Testis (tissue), 2 donors: ENCODE measurements at regions not wholly inside any gene's neighbourhood (a gene's known extent, or its start where the extent isn't known, plus 50 kb on each side); places are given as distances from the start of the nearest gene placed in this dataset.

ENCODE experiments used
- DNase-seq: peaks from one replicate; pipeline ENCODE4 v3.0.0-alpha.2; 2019
- H3K27ac ChIP-seq, 2 donors: fragments of 200-600 bp; sonication (generic); one replicate each; pipeline ENCODE4 v1.5.1; 2019
- H3K27me3 ChIP-seq: fragments of 200-600 bp; sonication (generic); one replicate; pipeline ENCODE4 v1.5.1; 2019
- H3K36me3 ChIP-seq: fragments of 200-600 bp; sonication (generic); one replicate; pipeline ENCODE4 v1.5.1; 2017; ENCODE audit warnings: low read depth; ENCODE audit errors: missing control alignments
- H3K4me1 ChIP-seq: fragments of 200-600 bp; sonication (generic); one replicate; pipeline ENCODE4 v1.5.1; 2019
- H3K4me3 ChIP-seq, 2 donors: fragments of 200-600 bp; sonication (generic); one replicate each; pipeline ENCODE4 v1.5.1; 2017 to 2019
- H3K9me3 ChIP-seq: fragments of 200-600 bp; sonication (generic); one replicate; pipeline ENCODE4 v1.5.1; 2017
- CTCF ChIP-seq, 3 experiments: fragments of 450-650 bp in 2 of 3; fragments of 200-600 bp in 1 of 3; sonication (generic) in 1 of 3; IDR thresholded peaks; one replicate each; pipeline ENCODE4 v1.5.1; 2016 to 2019; ENCODE audit warnings: antibody characterized with exemption in 3 of 3, mild to moderate bottlenecking in 2 of 3, moderate library complexity in 1 of 3
- POLR2A ChIP-seq: fragments of 450-650 bp; IDR thresholded peaks from one replicate; pipeline ENCODE4 v1.6.1; 2017; ENCODE audit warnings: antibody characterized with exemption, mild to moderate bottlenecking, moderate library complexity
- WGBS, 2 donors: methylation state at CpG; one replicate each; pipeline ENCODE4 v1.1.5; 2018; 5-methylcytosine and 5-hydroxymethylcytosine counted together
- intact Hi-C: fragments of 100-400 bp; cut with DNase I; formaldehyde crosslinking; loops from one replicate; pipeline ENCODE4 v1.15.1; 2023; ENCODE audit warnings: low total_unique reads

- intact Hi-C loops: no loop called here
- H3K27me3 ChIP-seq: no peaks in the 10 kb centered on the region
- H3K27ac ChIP-seq: no peak overlapping the region
- TF ChIP-seq POLR2A (no peak), CTCF (IDR thresholded peaks at IDR 0.05) (no peak)
- WGBS, 2 donors: 72 to 83% methylated on average over 5 of the region's 5 CpGs
- no peaks in the 10 kb centered on the region for H3K9me3 ChIP-seq
- no peak overlapping the region for H3K4me3 ChIP-seq
- H3K36me3 ChIP-seq: no peaks in the 10 kb centered on the region
- no peak for DNase-seq
- peaks cover 5% of the 10 kb centered on the region for H3K4me1 ChIP-seq
Measured at GRCh38 chr1:10861822-10862221, 65.4 kb upstream of the CASZ1 start.

- Histone ChIP-seq H3K27ac (no peak overlapping the region), H3K9me3 (no peaks in the 10 kb centered on the region), H3K4me3 (no peak overlapping the region), H3K4me1 (peaks cover 11% of the 10 kb centered on the region), H3K36me3 (no peaks in the 10 kb centered on the region), H3K27me3 (no peaks in the 10 kb centered on the region)
- TF ChIP-seq POLR2A: no peak
- TF ChIP-seq CTCF (IDR thresholded peaks at IDR 0.05): no peak
- WGBS, 2 donors: 78 to 80% methylated on average over 10 to 18 of the region's 18 CpGs
- intact Hi-C loops: no loop called here
- no peak for DNase-seq
Measured at GRCh38 chr1:10862743-10863335, 66.4 kb upstream of the CASZ1 start.

GRCh38 chr1:10863886-10864285 is 67.4 kb upstream of the CASZ1 start:
- Histone ChIP-seq H3K4me3 (no peak overlapping the region), H3K27me3 (no peaks in the 10 kb centered on the region), H3K9me3 (no peaks in the 10 kb centered on the region), H3K4me1 (peaks cover 11% of the 10 kb centered on the region), H3K36me3 (no peaks in the 10 kb centered on the region), H3K27ac (no peak overlapping the region)
- TF ChIP-seq POLR2A: no peak
- TF ChIP-seq CTCF (IDR thresholded peaks at IDR 0.05): no peak
- intact Hi-C loops: no loop called here
- WGBS, 2 donors: 34 to 44% methylated on average over 12 of the region's 12 CpGs
- no peak for DNase-seq

GRCh38 chr1:10864776-10865175 is 68.3 kb upstream of the CASZ1 start:
- Histone ChIP-seq H3K27me3 (no peaks in the 10 kb centered on the region), H3K4me3 (no peak overlapping the region), H3K9me3 (no peaks in the 10 kb centered on the region), H3K36me3 (no peaks in the 10 kb centered on the region), H3K4me1 (peaks cover 11% of the 10 kb centered on the region), H3K27ac (no peak overlapping the region)
- DNase-seq: no peak
- TF ChIP-seq CTCF (IDR thresholded peaks at IDR 0.05): no peak
- TF ChIP-seq POLR2A: no peak
- WGBS, 2 donors: 79 to 85% methylated on average over 9 of the region's 9 CpGs
- intact Hi-C loops: loop anchor here (5.0 kb wide), 1 partner anchor 362 kb away; no protein-coding TSS in a partner anchor
